ENCODE measurements at regions not wholly inside any gene's neighbourhood (a gene's known extent, or its start where the extent isn't known, plus 50 kb on each side); places are given as distances from the start of the nearest gene placed in this dataset.

GRCh38 chr2:217033186-217033585 is 173.3 kb upstream of the TNP1 start:
- no peaks in the 10 kb centered on the region for H3K27me3 ChIP-seq (ENCODE audit: insufficient read depth in 3 of 3, low read length in 2 of 3)
- WGBS, 3 donors: 71 to 81% (median 71%) methylated on average over 5 of the region's 5 CpGs
- TF ChIP-seq CTCF (IDR thresholded peaks at IDR 0.05): no peak
- H3K9me3 ChIP-seq: no peaks in the 10 kb centered on the region
- no peak overlapping the region for H3K4me3 ChIP-seq
- no peak overlapping the region for H3K27ac ChIP-seq
- peaks cover 4% of the 10 kb centered on the region for H3K4me1 ChIP-seq
- DNase-seq: no peak
- intact Hi-C loops (cut with DNase I): no loop called here
- no peak for ATAC-seq
- no peaks in the 10 kb centered on the region for H3K36me3 ChIP-seq (ENCODE audit: insufficient read depth in 1 of 2, low read depth in 1 of 2)

- intact Hi-C loops (cut with DNase I): no loop called here
- 59 to 68% (median 61%) methylated on average over 1 of the region's 1 CpG for WGBS, 3 donors
Measured at GRCh38 chr2:217031445-217031844, 171.6 kb upstream of the TNP1 start.

GRCh38 chr2:217030081-217030480 is 170.2 kb upstream of the TNP1 start:
- Histone ChIP-seq H3K36me3 (ENCODE audit: insufficient read depth in 1 of 2, low read depth in 1 of 2) (no peaks in the 10 kb centered on the region), H3K4me3 (no peak overlapping the region), H3K27me3 (ENCODE audit: insufficient read depth in 3 of 3, low read length in 2 of 3) (no peaks in the 10 kb centered on the region), H3K27ac (no peak overlapping the region), H3K9me3 (no peaks in the 10 kb centered on the region), H3K4me1 (no peaks in the 10 kb centered on the region)
- no peak for TF ChIP-seq CTCF (IDR thresholded peaks at IDR 0.05)
- ATAC-seq (no peak), DNase-seq (no peak)
- WGBS, 3 donors: 94 to 95% (median 94%) methylated on average over 6 of the region's 6 CpGs
- intact Hi-C loops (cut with DNase I): no loop called here

More at GRCh38 chr2:217031445-217031844, 171.6 kb upstream of the TNP1 start:
- DNase-seq (no peak), ATAC-seq (no peak)
- Histone ChIP-seq H3K36me3 (ENCODE audit: insufficient read depth in 1 of 2, low read depth in 1 of 2) (no peaks in the 10 kb centered on the region), H3K9me3 (no peaks in the 10 kb centered on the region), H3K4me1 (peaks cover 4% of the 10 kb centered on the region), H3K27ac (no peak overlapping the region), H3K4me3 (no peak overlapping the region), H3K27me3 (ENCODE audit: insufficient read depth in 3 of 3, low read length in 2 of 3) (no peaks in the 10 kb centered on the region)
- no peak for TF ChIP-seq CTCF (IDR thresholded peaks at IDR 0.05)

GRCh38 chr2:217028128-217028527 is 168.3 kb upstream of the TNP1 start:
- intact Hi-C loops (cut with DNase I): no loop called here

More at GRCh38 chr2:217028128-217028527, 168.3 kb upstream of the TNP1 start:
- WGBS, 3 donors: 88 to 93% (median 90%) methylated on average over 1 of the region's 1 CpG
- Histone ChIP-seq H3K4me3 (no peak overlapping the region), H3K9me3 (no peaks in the 10 kb centered on the region), H3K27me3 (ENCODE audit: insufficient read depth in 3 of 3, low read length in 2 of 3) (no peaks in the 10 kb centered on the region), H3K27ac (no peak overlapping the region), H3K4me1 (no peaks in the 10 kb centered on the region), H3K36me3 (ENCODE audit: insufficient read depth in 1 of 2, low read depth in 1 of 2) (no peaks in the 10 kb centered on the region)
- no peak for TF ChIP-seq CTCF (IDR thresholded peaks at IDR 0.05)
- DNase-seq (no peak), ATAC-seq (no peak)

All from psoas muscle (tissue), 7 donors.